Psoas muscle (tissue), 7 donors: ENCODE measurements at regions not wholly inside any gene's neighbourhood (a gene's known extent, or its start where the extent isn't known, plus 50 kb on each side); places are given as distances from the start of the nearest gene placed in this dataset.

Experiments used
- ATAC-seq, 4 donors: fragments of 200-7000 bp; cut with Tn5 transposase; one replicate each; pipeline ENCODE4 v1.9.1; 2020; ENCODE audit warnings: moderate library complexity in 3 of 4, mild to moderate bottlenecking in 2 of 4
- DNase-seq, 2 donors: peaks; one replicate each; pipeline ENCODE4 v3.0.0-alpha.2; 2020
- H3K27ac ChIP-seq: fragments of 200-600 bp; one replicate; pipeline ENCODE4 v1.8.0; 2022
- H3K27me3 ChIP-seq, 3 donors: fragments of 200-600 bp in 1 of 3; one replicate each; pipeline versions ENCODE4 v1.6.1 to v1.8.0; 2013 to 2022; ENCODE audit warnings: low read length in 2 of 3, mild to moderate bottlenecking in 2 of 3, moderate library complexity in 1 of 3; ENCODE audit not compliant: insufficient read depth in 3 of 3
- H3K36me3 ChIP-seq, 2 donors: fragments of 200-600 bp in 1 of 2; one replicate each; pipeline versions ENCODE4 v1.6.1 to v1.8.0; 2013 to 2022; ENCODE audit warnings: low read depth in 1 of 2, mild to moderate bottlenecking in 1 of 2, moderate library complexity in 1 of 2; ENCODE audit not compliant: insufficient read depth in 1 of 2
- H3K4me1 ChIP-seq: fragments of 200-600 bp; one replicate; pipeline ENCODE4 v1.8.0; 2022
- H3K4me3 ChIP-seq: fragments of 200-600 bp; one replicate; pipeline ENCODE4 v1.8.0; 2022; ENCODE audit warnings: mild to moderate bottlenecking
- H3K9me3 ChIP-seq: fragments of 200-600 bp; one replicate; pipeline ENCODE4 v1.8.0; 2022
- WGBS, 3 donors: extraction: QIAGEN DNeasy Blood & Tissue Kit; methylation state at CpG; one replicate each; pipeline versions ENCODE4 v1.1.6 to v1.1.7; 2013; 5-methylcytosine and 5-hydroxymethylcytosine counted together
- intact Hi-C, 2 donors: fragments of 100-400 bp; cut with DNase I; formaldehyde crosslinking; loops; one replicate each; pipeline versions ENCODE4 v1.11.0 to v1.14.2; 2022
- TF ChIP-seq, protein P1 (sequence below): fragments of 200-600 bp; IDR thresholded peaks from one replicate; pipeline ENCODE4 v1.8.0; 2022; ENCODE audit warnings: antibody characterized with exemption
- donor health status: healthy with polysubstance abuse.
- donor health status: DM: no; HTN: no; CAD: no; lungs with moderate emphysema.
- donor health status: Bipolar disorder and iron deficiency.
- donor health status: healthy.
- donor health status: DM: yes; HTN: yes; CAD: no.
- donor health status: DM: no; HTN: no; CAD: no.
- donor health status: DM: yes; HTN: yes; CAD: no.

DNA sequence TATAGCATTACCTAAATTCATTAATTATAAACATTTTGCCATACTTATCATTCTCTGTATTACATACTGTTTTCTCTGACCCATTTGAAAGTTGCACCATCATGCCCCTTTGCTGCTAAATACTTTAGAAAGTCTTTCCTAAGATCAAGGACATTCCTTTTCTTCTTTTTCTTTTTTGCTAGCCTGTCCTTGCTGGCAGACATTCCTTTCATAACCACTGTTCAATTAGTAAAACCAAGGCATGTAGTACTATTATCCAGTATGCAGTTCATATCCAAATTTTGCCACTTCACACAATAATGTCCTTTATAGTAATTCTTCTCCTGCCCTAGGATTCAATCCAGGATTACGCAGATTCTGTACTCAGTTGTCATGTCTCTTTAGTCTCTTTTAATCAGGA lies 321.0 kb upstream of the C2CD4B start:
- 91 to 95% (median 92%) methylated on average over 1 of the region's 1 CpG for whole genome bisulfite sequencing, 3 donors
- H3K27me3 ChIP-seq = no peaks in the 10 kb centered on the region
- DNase-seq = no peak
- intact Hi-C loops = no loop called here
- no peak overlapping the region for H3K4me3 ChIP-seq
- TF ChIP-seq, protein P1, sequence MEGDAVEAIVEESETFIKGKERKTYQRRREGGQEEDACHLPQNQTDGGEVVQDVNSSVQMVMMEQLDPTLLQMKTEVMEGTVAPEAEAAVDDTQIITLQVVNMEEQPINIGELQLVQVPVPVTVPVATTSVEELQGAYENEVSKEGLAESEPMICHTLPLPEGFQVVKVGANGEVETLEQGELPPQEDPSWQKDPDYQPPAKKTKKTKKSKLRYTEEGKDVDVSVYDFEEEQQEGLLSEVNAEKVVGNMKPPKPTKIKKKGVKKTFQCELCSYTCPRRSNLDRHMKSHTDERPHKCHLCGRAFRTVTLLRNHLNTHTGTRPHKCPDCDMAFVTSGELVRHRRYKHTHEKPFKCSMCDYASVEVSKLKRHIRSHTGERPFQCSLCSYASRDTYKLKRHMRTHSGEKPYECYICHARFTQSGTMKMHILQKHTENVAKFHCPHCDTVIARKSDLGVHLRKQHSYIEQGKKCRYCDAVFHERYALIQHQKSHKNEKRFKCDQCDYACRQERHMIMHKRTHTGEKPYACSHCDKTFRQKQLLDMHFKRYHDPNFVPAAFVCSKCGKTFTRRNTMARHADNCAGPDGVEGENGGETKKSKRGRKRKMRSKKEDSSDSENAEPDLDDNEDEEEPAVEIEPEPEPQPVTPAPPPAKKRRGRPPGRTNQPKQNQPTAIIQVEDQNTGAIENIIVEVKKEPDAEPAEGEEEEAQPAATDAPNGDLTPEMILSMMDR = no peak
- ATAC-seq = no peak
- no peak overlapping the region for H3K27ac ChIP-seq
- H3K9me3 ChIP-seq = no peaks in the 10 kb centered on the region
- H3K4me1 ChIP-seq = peaks cover 17% of the 10 kb centered on the region
- no peaks in the 10 kb centered on the region for H3K36me3 ChIP-seq

GRCh38 chr15:62488387-62488786 lies 323.3 kb upstream of the C2CD4B start:
- H3K9me3 ChIP-seq = no peaks in the 10 kb centered on the region
- WGBS, 3 donors = 62 to 75% (median 67%) methylated on average over 1 of the region's 1 CpG
- H3K36me3 ChIP-seq = no peaks in the 10 kb centered on the region
- peaks cover 10% of the 10 kb centered on the region for H3K4me1 ChIP-seq
- TF ChIP-seq, protein P1 = no peak
- H3K27ac ChIP-seq = no peak overlapping the region
- no peak overlapping the region for H3K4me3 ChIP-seq
- no peak for DNase-seq
- intact Hi-C loops = no loop called here
- ATAC-seq = no peak
- no peaks in the 10 kb centered on the region for H3K27me3 ChIP-seq

- TF ChIP-seq, protein P1 = no peak
- Histone ChIP-seq H3K27ac (no peak overlapping the region), H3K27me3 (no peaks in the 10 kb centered on the region), H3K4me1 (peaks cover 18% of the 10 kb centered on the region), H3K9me3 (no peaks in the 10 kb centered on the region), H3K4me3 (no peak overlapping the region), H3K36me3 (no peaks in the 10 kb centered on the region)
- WGBS, 3 donors = 79 to 83% (median 79%) methylated on average over 2 of the region's 2 CpGs
- intact Hi-C loops = no loop called here
- ATAC-seq (no peak), DNase-seq (no peak)
Measured at GRCh38 chr15:62491642-62492041, 326.6 kb upstream of the C2CD4B start.

GRCh38 chr15:62492900-62493299 lies 327.8 kb upstream of the C2CD4B start:
- peak in 3 of 4 donors; percentile 36 to 60 (median 44) for ATAC-seq
- Histone ChIP-seq H3K4me1 (peaks cover 18% of the 10 kb centered on the region), H3K4me3 (no peak overlapping the region), H3K27me3 (no peaks in the 10 kb centered on the region), H3K9me3 (no peaks in the 10 kb centered on the region), H3K36me3 (no peaks in the 10 kb centered on the region), H3K27ac (no peak overlapping the region)
- no peak for DNase-seq
- WGBS, 3 donors = 38 to 51% (median 40%) methylated on average over 6 of the region's 6 CpGs
- TF ChIP-seq, protein P1 = no peak
- intact Hi-C loops = no loop called here

GRCh38 chr15:62494197-62494596 lies 329.1 kb upstream of the C2CD4B start:
- no peak for ATAC-seq
- Histone ChIP-seq H3K9me3 (no peaks in the 10 kb centered on the region), H3K27me3 (no peaks in the 10 kb centered on the region), H3K4me3 (no peak overlapping the region), H3K36me3 (no peaks in the 10 kb centered on the region), H3K27ac (no peak overlapping the region), H3K4me1 (peaks cover 18% of the 10 kb centered on the region)
- intact Hi-C loops = no loop called here
- no peak for DNase-seq
- TF ChIP-seq, protein P1 = no peak
- 31 to 62% (median 42%) methylated on average over 4 of the region's 4 CpGs for WGBS, 3 donors
